ENCODE measurements at regions not wholly inside any gene's neighbourhood (a gene's known extent, or its start where the extent isn't known, plus 50 kb on each side); places are given as distances from the start of the nearest gene placed in this dataset.

DNA sequence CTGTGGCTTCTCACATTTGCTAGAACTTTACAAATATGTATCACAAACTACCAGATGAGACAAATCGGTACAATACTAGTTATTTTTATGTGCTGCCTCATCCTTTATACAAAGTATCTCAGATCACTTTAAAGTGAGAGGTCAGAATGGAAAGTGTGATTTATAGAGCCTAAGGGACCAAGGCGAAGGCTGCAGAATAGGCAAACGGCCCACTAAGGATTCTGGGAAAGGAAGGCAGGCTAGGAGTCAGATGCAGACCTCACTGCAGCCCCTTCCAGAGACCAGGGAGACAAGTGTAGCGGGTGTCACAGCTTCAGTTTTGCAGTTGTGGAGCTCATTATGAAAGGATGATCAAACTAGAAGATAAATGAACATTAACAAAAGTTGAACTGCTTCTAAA, 190.6 kb downstream of the HIBADH start:
- no peaks in the 10 kb centered on the region for H3K27me3 ChIP-seq
- no peak overlapping the region for H3K27ac ChIP-seq
- no peaks in the 10 kb centered on the region for H3K4me1 ChIP-seq
- TF ChIP-seq, protein P1, sequence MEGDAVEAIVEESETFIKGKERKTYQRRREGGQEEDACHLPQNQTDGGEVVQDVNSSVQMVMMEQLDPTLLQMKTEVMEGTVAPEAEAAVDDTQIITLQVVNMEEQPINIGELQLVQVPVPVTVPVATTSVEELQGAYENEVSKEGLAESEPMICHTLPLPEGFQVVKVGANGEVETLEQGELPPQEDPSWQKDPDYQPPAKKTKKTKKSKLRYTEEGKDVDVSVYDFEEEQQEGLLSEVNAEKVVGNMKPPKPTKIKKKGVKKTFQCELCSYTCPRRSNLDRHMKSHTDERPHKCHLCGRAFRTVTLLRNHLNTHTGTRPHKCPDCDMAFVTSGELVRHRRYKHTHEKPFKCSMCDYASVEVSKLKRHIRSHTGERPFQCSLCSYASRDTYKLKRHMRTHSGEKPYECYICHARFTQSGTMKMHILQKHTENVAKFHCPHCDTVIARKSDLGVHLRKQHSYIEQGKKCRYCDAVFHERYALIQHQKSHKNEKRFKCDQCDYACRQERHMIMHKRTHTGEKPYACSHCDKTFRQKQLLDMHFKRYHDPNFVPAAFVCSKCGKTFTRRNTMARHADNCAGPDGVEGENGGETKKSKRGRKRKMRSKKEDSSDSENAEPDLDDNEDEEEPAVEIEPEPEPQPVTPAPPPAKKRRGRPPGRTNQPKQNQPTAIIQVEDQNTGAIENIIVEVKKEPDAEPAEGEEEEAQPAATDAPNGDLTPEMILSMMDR (IDR thresholded peaks at IDR 0.05): no peak
- no peak for DNase-seq
- H3K36me3 ChIP-seq: no peaks in the 10 kb centered on the region
- intact Hi-C loops (cut with DNase I; ENCODE audit: low total_unique reads): no loop called here
- no peak overlapping the region for H3K4me3 ChIP-seq
- no peaks in the 10 kb centered on the region for H3K9me3 ChIP-seq
